ENCODE measurements at regions not wholly inside any gene's neighbourhood (a gene's known extent, or its start where the extent isn't known, plus 50 kb on each side); places are given as distances from the start of the nearest gene placed in this dataset.

GRCh38 chr16:49168126-49168525 lies 113.5 kb downstream of the CBLN1 start:
- TF ChIP-seq, protein P1, sequence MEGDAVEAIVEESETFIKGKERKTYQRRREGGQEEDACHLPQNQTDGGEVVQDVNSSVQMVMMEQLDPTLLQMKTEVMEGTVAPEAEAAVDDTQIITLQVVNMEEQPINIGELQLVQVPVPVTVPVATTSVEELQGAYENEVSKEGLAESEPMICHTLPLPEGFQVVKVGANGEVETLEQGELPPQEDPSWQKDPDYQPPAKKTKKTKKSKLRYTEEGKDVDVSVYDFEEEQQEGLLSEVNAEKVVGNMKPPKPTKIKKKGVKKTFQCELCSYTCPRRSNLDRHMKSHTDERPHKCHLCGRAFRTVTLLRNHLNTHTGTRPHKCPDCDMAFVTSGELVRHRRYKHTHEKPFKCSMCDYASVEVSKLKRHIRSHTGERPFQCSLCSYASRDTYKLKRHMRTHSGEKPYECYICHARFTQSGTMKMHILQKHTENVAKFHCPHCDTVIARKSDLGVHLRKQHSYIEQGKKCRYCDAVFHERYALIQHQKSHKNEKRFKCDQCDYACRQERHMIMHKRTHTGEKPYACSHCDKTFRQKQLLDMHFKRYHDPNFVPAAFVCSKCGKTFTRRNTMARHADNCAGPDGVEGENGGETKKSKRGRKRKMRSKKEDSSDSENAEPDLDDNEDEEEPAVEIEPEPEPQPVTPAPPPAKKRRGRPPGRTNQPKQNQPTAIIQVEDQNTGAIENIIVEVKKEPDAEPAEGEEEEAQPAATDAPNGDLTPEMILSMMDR (IDR thresholded peaks at IDR 0.05), result no peak
- TF ChIP-seq RCOR1 (IDR thresholded peaks at IDR 0.05; ENCODE audit: low read length) (no peak), GABPA (IDR thresholded peaks at IDR 0.05; ENCODE audit: low read depth) (no peak), YY1 (IDR thresholded peaks at IDR 0.05; ENCODE audit: low read depth) (no peak), JUND (IDR thresholded peaks at IDR 0.05) (no peak), POLR2AphosphoS5 (IDR thresholded peaks at IDR 0.05; ENCODE audit: low read depth, low read length) (no peak), EP300 (IDR thresholded peaks at IDR 0.05; ENCODE audit: borderline replicate concordance in 1 of 2, low read depth in 1 of 2, low read length in 1 of 2) (no peak), SIN3A (IDR thresholded peaks at IDR 0.05; ENCODE audit: borderline replicate concordance, low read depth, low read length) (no peak), FOXJ3 (CRISPR knock-in tag; IDR thresholded peaks at IDR 0.05) (no peak)
- TF ChIP-seq, protein P2, sequence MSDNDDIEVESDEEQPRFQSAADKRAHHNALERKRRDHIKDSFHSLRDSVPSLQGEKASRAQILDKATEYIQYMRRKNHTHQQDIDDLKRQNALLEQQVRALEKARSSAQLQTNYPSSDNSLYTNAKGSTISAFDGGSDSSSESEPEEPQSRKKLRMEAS (IDR thresholded peaks at IDR 0.05; ENCODE audit: low read depth), result no peak
- TF ChIP-seq, protein P3, sequence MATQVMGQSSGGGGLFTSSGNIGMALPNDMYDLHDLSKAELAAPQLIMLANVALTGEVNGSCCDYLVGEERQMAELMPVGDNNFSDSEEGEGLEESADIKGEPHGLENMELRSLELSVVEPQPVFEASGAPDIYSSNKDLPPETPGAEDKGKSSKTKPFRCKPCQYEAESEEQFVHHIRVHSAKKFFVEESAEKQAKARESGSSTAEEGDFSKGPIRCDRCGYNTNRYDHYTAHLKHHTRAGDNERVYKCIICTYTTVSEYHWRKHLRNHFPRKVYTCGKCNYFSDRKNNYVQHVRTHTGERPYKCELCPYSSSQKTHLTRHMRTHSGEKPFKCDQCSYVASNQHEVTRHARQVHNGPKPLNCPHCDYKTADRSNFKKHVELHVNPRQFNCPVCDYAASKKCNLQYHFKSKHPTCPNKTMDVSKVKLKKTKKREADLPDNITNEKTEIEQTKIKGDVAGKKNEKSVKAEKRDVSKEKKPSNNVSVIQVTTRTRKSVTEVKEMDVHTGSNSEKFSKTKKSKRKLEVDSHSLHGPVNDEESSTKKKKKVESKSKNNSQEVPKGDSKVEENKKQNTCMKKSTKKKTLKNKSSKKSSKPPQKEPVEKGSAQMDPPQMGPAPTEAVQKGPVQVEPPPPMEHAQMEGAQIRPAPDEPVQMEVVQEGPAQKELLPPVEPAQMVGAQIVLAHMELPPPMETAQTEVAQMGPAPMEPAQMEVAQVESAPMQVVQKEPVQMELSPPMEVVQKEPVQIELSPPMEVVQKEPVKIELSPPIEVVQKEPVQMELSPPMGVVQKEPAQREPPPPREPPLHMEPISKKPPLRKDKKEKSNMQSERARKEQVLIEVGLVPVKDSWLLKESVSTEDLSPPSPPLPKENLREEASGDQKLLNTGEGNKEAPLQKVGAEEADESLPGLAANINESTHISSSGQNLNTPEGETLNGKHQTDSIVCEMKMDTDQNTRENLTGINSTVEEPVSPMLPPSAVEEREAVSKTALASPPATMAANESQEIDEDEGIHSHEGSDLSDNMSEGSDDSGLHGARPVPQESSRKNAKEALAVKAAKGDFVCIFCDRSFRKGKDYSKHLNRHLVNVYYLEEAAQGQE (IDR thresholded peaks at IDR 0.05; ENCODE audit: low read depth, low read length), result no peak
